GM12874 (cell line): ENCODE measurements at regions not wholly inside any gene's neighbourhood (a gene's known extent, or its start where the extent isn't known, plus 50 kb on each side); places are given as distances from the start of the nearest gene placed in this dataset.

Experiments
- TF ChIP-seq, protein P1 (sequence below): IDR thresholded peaks from 2 replicates; pipeline ENCODE4 v1.5.1; 2011; ENCODE audit warnings: low read depth, mild to moderate bottlenecking, control low read depth, low read length, moderate library complexity; ENCODE audit not compliant: insufficient read depth

DNA sequence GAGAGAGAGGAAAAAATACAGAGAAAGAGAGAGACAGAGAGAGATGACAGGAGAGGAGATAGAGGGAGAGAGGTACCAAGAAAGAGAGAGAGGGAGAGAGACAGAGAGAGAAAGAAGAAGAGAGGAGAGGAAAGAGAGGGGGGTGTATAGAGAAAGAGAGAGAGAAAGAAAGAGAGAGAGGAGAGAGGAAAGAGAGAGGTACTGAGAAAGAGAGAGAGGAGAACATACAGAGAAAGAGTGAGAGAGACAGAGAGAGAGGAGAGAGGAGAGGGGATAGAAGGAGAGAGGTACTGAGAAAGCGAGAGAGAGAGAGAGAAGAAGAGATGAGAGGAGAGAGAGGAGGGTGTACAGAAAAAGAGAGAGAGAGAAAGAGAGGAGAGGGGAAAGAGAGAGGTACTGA, 269.4 kb downstream of the CRLF2 start:
- TF ChIP-seq, protein P1, sequence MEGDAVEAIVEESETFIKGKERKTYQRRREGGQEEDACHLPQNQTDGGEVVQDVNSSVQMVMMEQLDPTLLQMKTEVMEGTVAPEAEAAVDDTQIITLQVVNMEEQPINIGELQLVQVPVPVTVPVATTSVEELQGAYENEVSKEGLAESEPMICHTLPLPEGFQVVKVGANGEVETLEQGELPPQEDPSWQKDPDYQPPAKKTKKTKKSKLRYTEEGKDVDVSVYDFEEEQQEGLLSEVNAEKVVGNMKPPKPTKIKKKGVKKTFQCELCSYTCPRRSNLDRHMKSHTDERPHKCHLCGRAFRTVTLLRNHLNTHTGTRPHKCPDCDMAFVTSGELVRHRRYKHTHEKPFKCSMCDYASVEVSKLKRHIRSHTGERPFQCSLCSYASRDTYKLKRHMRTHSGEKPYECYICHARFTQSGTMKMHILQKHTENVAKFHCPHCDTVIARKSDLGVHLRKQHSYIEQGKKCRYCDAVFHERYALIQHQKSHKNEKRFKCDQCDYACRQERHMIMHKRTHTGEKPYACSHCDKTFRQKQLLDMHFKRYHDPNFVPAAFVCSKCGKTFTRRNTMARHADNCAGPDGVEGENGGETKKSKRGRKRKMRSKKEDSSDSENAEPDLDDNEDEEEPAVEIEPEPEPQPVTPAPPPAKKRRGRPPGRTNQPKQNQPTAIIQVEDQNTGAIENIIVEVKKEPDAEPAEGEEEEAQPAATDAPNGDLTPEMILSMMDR = no peak

GRCh38 chrX:940691-941090, 271.8 kb downstream of the CRLF2 start:
- TF ChIP-seq, protein P1 = no peak

- TF ChIP-seq, protein P1 = no peak
These were observed 275.3 kb downstream of the CRLF2 start for GRCh38 chrX:936979-937769.

GRCh38 chrX:933611-934010, 278.8 kb downstream of the CRLF2 start:
- TF ChIP-seq, protein P1 = no peak

GRCh38 chrX:928606-929005, 283.8 kb downstream of the CRLF2 start:
- TF ChIP-seq, protein P1 = no peak

DNA sequence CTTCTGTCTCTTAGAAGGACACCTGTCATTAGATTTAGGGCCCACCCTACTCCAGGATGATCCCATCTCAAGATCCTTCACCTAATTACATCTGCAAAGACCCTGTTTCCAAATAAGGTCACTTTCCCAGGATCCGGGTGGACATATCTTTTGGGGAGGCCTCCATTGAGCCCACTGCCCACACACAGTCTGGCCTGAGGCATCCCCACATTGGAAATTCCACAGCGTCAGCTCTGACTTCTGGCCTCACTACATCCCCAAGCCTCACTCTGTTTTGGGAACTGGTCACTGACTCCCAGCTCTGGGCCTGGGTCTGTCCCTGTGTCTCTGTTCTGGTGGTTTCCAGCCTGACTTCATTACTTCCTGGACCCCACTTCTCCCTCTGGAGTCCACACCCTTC, 285.5 kb downstream of the CRLF2 start:
- TF ChIP-seq, protein P1 = no peak

DNA sequence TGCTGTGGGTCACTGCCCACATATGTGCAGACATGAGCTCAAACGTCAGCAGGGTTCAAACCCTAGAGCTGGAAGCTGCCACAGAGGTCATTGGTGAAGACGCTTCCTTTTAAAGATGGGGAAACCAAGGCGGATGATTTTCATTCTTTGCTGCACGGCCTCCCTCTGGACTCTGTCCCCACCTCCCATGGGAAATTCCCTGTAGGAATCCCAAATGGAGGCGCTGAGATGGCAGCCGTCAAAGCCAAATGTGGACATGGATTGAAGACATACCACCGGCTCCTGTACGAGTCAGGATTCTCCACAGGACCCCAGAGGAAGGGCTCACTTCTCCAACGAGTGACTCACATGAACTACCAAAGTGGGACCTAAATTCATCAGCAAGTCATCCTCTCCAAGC, 286.4 kb downstream of the CRLF2 start:
- TF ChIP-seq, protein P1 = no peak
